Right lobe of liver (tissue), 6 donors: ENCODE measurements at regions not wholly inside any gene's neighbourhood (a gene's known extent, or its start where the extent isn't known, plus 50 kb on each side); places are given as distances from the start of the nearest gene placed in this dataset.
"Not testable (repeated sequence)": the region's sequence is repeated elsewhere in the genome, so short reads cannot be mapped to it uniquely, and the experiment has no call there.

ENCODE experiments used
- ATAC-seq, 4 donors: fragments of 200-7000 bp; cut with Tn5 transposase; one replicate each; pipeline ENCODE4 v1.9.1; 2020; ENCODE audit warnings: mild to moderate bottlenecking in 4 of 4, moderate library complexity in 4 of 4
- DNase-seq, 3 donors: peaks; one replicate each; pipeline ENCODE4 v3.0.0-alpha.2; 2020
- H3K27ac ChIP-seq, 3 donors: fragments of 200-600 bp; one replicate each; pipeline ENCODE4 v1.8.0; 2022
- H3K27me3 ChIP-seq, 2 donors: fragments of 200-600 bp; one replicate each; pipeline ENCODE4 v1.8.0; 2022
- H3K36me3 ChIP-seq, 4 donors: fragments of 200-600 bp; sonication (generic) in 1 of 4; one replicate each; pipeline versions ENCODE4 v1.5.1 to v1.8.0; 2017 to 2022; ENCODE audit warnings: control low read depth in 1 of 4
- H3K4me1 ChIP-seq, 4 donors: fragments of 200-600 bp; sonication (generic) in 1 of 4; one replicate each; pipeline versions ENCODE4 v1.5.1 to v1.8.0; 2017 to 2022; ENCODE audit warnings: control low read depth in 1 of 4
- H3K4me3 ChIP-seq, 3 donors: fragments of 200-600 bp; one replicate each; pipeline ENCODE4 v1.8.0; 2022
- H3K9me3 ChIP-seq, 4 donors: fragments of 200-600 bp; sonication (generic) in 1 of 4; one replicate each; pipeline versions ENCODE4 v1.5.1 to v1.8.0; 2017 to 2022; ENCODE audit warnings: control low read depth in 1 of 4
- WGBS: methylation state at CpG from one replicate; pipeline ENCODE4 v1.1.6; 2018; ENCODE audit warnings: low coverage, low lambda C conversion rate; ENCODE audit not compliant: insufficient coverage; ENCODE audit errors: missing lambda C conversion rate; 5-methylcytosine and 5-hydroxymethylcytosine counted together
- intact Hi-C, 2 donors: fragments of 100-400 bp; cut with DNase I; formaldehyde crosslinking; loops; one replicate each; pipeline versions ENCODE4 v1.11.2 to v1.14.1; 2022
- donor health status: DM: no; HTN: yes; CAD: no.
- donor health status: DM: no; HTN: no; CAD: no.
- donor health status: DM: no; HTN: no; CAD: no.
- donor health status: DM: no; HTN: yes; CAD: no.
- donor health status: DM: no; HTN: yes; CAD: no.

DNA sequence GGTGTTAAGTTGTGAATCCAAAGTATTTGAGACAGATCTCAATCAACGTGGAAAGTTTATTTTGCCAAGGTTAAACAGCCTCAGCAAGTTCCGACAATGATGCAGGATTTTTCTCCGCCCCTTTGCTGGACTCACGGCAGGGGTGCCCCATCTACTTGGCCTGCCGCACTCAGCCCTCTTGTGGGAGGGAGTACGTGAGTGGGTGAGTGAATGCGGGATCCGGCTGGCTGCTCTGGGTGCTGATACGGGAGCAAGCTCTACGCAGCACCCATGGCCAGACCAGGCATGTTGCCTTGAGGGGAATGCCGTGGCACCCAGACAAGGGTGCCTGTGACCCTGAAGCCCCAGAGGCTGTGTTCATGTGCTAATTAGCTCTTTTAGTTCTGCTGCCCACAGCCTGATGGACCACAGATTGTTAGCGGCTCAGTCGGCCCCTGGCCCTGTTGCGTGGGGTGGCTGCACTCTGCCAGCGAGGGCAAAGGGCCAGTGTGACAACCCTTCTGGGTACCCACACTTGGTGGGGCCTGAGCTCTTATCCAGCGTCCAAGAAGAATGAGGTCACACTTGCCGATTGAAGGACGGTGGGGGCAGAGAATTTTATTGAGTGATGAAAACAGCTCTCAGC lies 81.2 kb upstream of the FAM153A start:
- H3K27me3 ChIP-seq, H3K9me3 ChIP-seq, H3K36me3 ChIP-seq, H3K4me3 ChIP-seq, DNase-seq, ATAC-seq, intact Hi-C loops, H3K27ac ChIP-seq, H3K4me1 ChIP-seq: not testable (repeated sequence)
- WGBS = no CpG with 5 or more reads among the region's 18 CpGs

- H3K4me1 ChIP-seq, DNase-seq, ATAC-seq, H3K27me3 ChIP-seq, H3K27ac ChIP-seq, intact Hi-C loops, H3K4me3 ChIP-seq, H3K36me3 ChIP-seq, H3K9me3 ChIP-seq: not testable (repeated sequence)
- WGBS = 58% methylated on average over 6 of the region's 8 CpGs
Measured at GRCh38 chr5:177857642-177858200, 75.0 kb upstream of the FAM153A start.

DNA sequence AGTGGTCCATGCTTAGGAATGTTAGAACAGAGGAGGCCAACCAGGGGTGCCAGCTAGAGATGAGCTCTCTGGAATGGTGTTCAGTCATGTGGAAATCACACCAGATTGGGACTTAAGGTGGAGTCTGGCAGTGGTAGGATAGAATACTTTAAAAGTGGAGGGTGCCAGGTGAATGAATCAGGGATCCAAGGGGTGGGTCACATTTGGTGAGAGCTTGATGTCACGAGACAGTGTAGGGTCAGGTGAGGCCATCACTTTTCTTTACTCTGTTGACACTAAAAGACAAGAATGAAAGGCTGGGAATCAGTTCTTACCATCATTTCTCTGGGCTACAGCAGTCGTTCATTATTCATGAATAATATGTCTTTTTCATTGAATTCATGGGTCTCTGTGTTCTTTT lies 73.8 kb upstream of the FAM153A start:
- H3K4me3 ChIP-seq, H3K27me3 ChIP-seq, H3K9me3 ChIP-seq, DNase-seq, H3K4me1 ChIP-seq, intact Hi-C loops, H3K27ac ChIP-seq, H3K36me3 ChIP-seq: not testable (repeated sequence)
- 29% methylated on average over 1 of the region's 2 CpGs for WGBS
- ATAC-seq = peak in 1 of 4 donors; percentile 16

GRCh38 chr5:177847914-177848313 lies 65.2 kb upstream of the FAM153A start:
- H3K9me3 ChIP-seq, DNase-seq: not testable (repeated sequence)
- WGBS = 78% methylated on average over 6 of the region's 7 CpGs

DNA sequence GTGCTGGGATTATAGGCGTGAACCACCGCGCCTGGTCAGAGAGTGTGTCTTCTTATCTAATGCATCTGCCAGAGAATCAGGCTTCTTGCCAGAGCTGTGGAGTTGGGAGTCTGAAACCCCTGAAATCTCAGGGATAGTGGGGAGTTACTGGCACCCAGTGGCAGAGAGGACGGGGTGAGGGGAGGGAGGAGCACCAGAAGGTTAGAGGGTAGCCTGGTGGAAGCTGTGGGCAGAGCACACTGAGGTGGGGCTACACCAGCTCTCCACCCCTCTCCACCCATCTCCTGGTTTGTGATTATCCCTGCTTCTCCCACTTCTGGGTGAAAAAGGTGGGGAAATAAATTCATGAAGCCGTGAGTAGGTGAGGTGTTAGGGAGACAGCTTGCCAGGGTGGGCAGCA lies 63.9 kb upstream of the FAM153A start:
- DNase-seq, intact Hi-C loops, H3K27ac ChIP-seq, H3K4me1 ChIP-seq, H3K4me3 ChIP-seq, H3K9me3 ChIP-seq, H3K36me3 ChIP-seq, H3K27me3 ChIP-seq: not testable (repeated sequence)
- 18% methylated on average over 2 of the region's 5 CpGs for WGBS
- ATAC-seq = peak in 1 of 4 donors; percentile 49

More at GRCh38 chr5:177847914-177848313, 65.2 kb upstream of the FAM153A start:
- intact Hi-C loops, ATAC-seq, H3K36me3 ChIP-seq, H3K4me1 ChIP-seq, H3K27me3 ChIP-seq, H3K4me3 ChIP-seq, H3K27ac ChIP-seq: not testable (repeated sequence)

GRCh38 chr5:177845906-177846305 lies 63.2 kb upstream of the FAM153A start:
- H3K36me3 ChIP-seq, H3K4me3 ChIP-seq, H3K4me1 ChIP-seq, DNase-seq, H3K27me3 ChIP-seq, H3K27ac ChIP-seq, H3K9me3 ChIP-seq, intact Hi-C loops, ATAC-seq: not testable (repeated sequence)
- WGBS = 42% methylated on average over 1 of the region's 4 CpGs

- H3K9me3 ChIP-seq, H3K27ac ChIP-seq, ATAC-seq, H3K36me3 ChIP-seq, H3K27me3 ChIP-seq, DNase-seq, H3K4me1 ChIP-seq, intact Hi-C loops, H3K4me3 ChIP-seq: not testable (repeated sequence)
- 30% methylated on average over 2 of the region's 5 CpGs for WGBS
Measured at GRCh38 chr5:177836191-177836590, 53.5 kb upstream of the FAM153A start.
